NT2/D1 (cell line): ENCODE measurements at regions not wholly inside any gene's neighbourhood (a gene's known extent, or its start where the extent isn't known, plus 50 kb on each side); places are given as distances from the start of the nearest gene placed in this dataset.

Source experiments
- SUZ12 ChIP-seq: IDR thresholded peaks from 2 replicates; pipeline ENCODE4 v1.6.1; 2011; ENCODE audit not compliant: insufficient read length, insufficient read depth; ENCODE audit errors: extremely low read depth
- YY1 ChIP-seq: IDR thresholded peaks from 2 replicates; pipeline ENCODE4 v1.6.1; 2011; ENCODE audit not compliant: insufficient read length, insufficient read depth
- ZNF274 ChIP-seq: IDR thresholded peaks from 2 replicates; pipeline ENCODE4 v1.6.1; 2011; ENCODE audit warnings: mild to moderate bottlenecking, low read depth, low read length

DNA sequence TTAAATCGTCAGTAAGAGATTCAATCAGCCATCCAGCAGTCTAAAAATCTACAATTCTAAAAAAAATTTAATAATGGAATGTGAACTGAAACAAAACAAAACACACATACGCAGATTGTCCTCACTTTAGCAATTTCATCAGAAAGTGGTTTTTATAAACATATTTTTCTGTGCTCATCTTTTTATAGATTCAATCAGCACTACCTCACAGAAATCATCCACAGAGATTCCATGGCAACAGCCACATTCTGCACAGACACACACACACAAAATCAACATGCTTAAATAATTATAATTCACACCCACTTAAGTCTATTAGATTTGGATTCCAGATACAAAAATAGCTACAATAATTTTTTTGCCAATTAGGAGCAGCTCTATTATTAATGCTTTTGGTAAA is 149.0 kb upstream of the KCNIP4 start:
- TF ChIP-seq ZNF274: no peak
- TF ChIP-seq YY1: no peak
- TF ChIP-seq SUZ12: no peak
